H1 (cell line): ENCODE measurements at regions not wholly inside any gene's neighbourhood (a gene's known extent, or its start where the extent isn't known, plus 50 kb on each side); places are given as distances from the start of the nearest gene placed in this dataset.

ENCODE experiments used
- CTCF ChIA-PET: fragments of 300-600 bp; sonication (Branson Sonifier 250); formaldehyde crosslinking; loops from one replicate; lab custom pipeline; 2021; ENCODE audit not compliant: partially characterized antibody; lab: Charles Lee
- POLR2A ChIA-PET: fragments of 300-600 bp; sonication (Branson Sonifier 250); formaldehyde crosslinking; loops from one replicate; lab custom pipeline; 2021; ENCODE audit warnings: inconsistent platforms; ENCODE audit not compliant: partially characterized antibody; lab: Charles Lee
- DNase-seq, 2 experiments: peaks; one replicate each; pipeline versions ENCODE4 v3.0.0 to v3.0.0-alpha.2; 2010 to 2022; ENCODE audit warnings: low spot score in 2 of 2, low read depth in 1 of 2, mixed read lengths in 1 of 2
- FAIRE-seq: peaks from 2 replicates; lab custom pipeline; 2011; peaks lifted over from hg19 to GRCh38; lab: Jason Lieb, UNC
- H2AFZ ChIP-seq: 2 replicates; pipeline ENCODE4 v1.8.1; 2012; ENCODE audit warnings: low read length, inconsistent platforms
- H2AK5ac ChIP-seq: 2 replicates; pipeline ENCODE4 v1.6.1; 2013; ENCODE audit warnings: low read depth, low read length
- H2BK120ac ChIP-seq: replicated peaks from 2 replicates; pipeline ENCODE3; 2013; ENCODE audit warnings: low read depth, low read length, inconsistent platforms
- H2BK12ac ChIP-seq: 2 replicates; pipeline ENCODE4 v1.6.1; 2013; ENCODE audit warnings: low read depth, low read length
- H2BK15ac ChIP-seq: 2 replicates; pipeline ENCODE4 v1.6.1; 2013; ENCODE audit warnings: low read length
- H2BK20ac ChIP-seq: 2 replicates; pipeline ENCODE4 v1.6.1; 2013; ENCODE audit warnings: low read length
- H2BK5ac ChIP-seq: 2 replicates; pipeline ENCODE4 v1.6.1; 2013; ENCODE audit warnings: low read depth, low read length
- H3K14ac ChIP-seq: 2 replicates; pipeline ENCODE4 v1.6.1; 2013; ENCODE audit warnings: inconsistent platforms; ENCODE audit not compliant: insufficient read length
- H3K18ac ChIP-seq: 2 replicates; pipeline ENCODE4 v1.6.1; 2013; ENCODE audit warnings: low read length; ENCODE audit errors: extremely low read depth
- H3K23ac ChIP-seq: 2 replicates; pipeline ENCODE4 v1.6.1; 2013; ENCODE audit warnings: inconsistent platforms; ENCODE audit not compliant: insufficient read length
- H3K23me2 ChIP-seq: 2 replicates; pipeline ENCODE4 v1.6.1; 2013; ENCODE audit warnings: low read depth, low read length
- H3K27ac ChIP-seq: 2 replicates; pipeline ENCODE4 v1.6.1; 2011; ENCODE audit warnings: low read depth, low read length, inconsistent platforms
- H3K27me3 ChIP-seq, 4 experiments: replicated peaks in 1 of 4; 1 replicate in 1 of 4; 2 replicates in 3 of 4; pipeline versions ENCODE4 v1.6.1 to v1.8.1; 2011 to 2013; ENCODE audit warnings: low read length in 3 of 4, mild to moderate bottlenecking in 3 of 4, inconsistent platforms in 2 of 4, mixed read lengths in 2 of 4, moderate library complexity in 1 of 4; ENCODE audit not compliant: control insufficient read depth in 3 of 4, insufficient read depth in 3 of 4; ENCODE audit errors: extremely low read depth in 1 of 4
- H3K36me3 ChIP-seq, 4 experiments: 2 replicates each; pipeline versions ENCODE4 v1.6.1 to v1.8.1; 2011 to 2013; ENCODE audit warnings: mild to moderate bottlenecking in 4 of 4, low read length in 3 of 4, moderate library complexity in 2 of 4, control low read depth in 1 of 4, inconsistent platforms in 1 of 4; ENCODE audit not compliant: insufficient read depth in 4 of 4, control insufficient read depth in 2 of 4
- H3K4ac ChIP-seq: replicated peaks from 2 replicates; pipeline ENCODE3; 2013; ENCODE audit warnings: low read length, low read depth, mixed read lengths, inconsistent platforms; ENCODE audit not compliant: insufficient read length
- H3K4me1 ChIP-seq, 4 experiments: replicated peaks in 1 of 4; 1 replicate in 1 of 4; 2 replicates in 3 of 4; pipeline versions ENCODE4 v1.6.1 to v1.8.1; 2011 to 2013; ENCODE audit warnings: low read length in 3 of 4, inconsistent platforms in 2 of 4, mixed read lengths in 1 of 4; ENCODE audit not compliant: insufficient read depth in 4 of 4, control insufficient read depth in 3 of 4
- H3K4me2 ChIP-seq, 2 experiments: 2 replicates each; pipeline versions ENCODE4 v1.6.1 to v1.8.1; 2011 to 2013; ENCODE audit warnings: low read depth in 2 of 2, low read length in 2 of 2, control low read depth in 1 of 2, inconsistent platforms in 1 of 2, mild to moderate bottlenecking in 1 of 2; ENCODE audit not compliant: insufficient read depth in 1 of 2
- H3K4me3 ChIP-seq, 4 experiments: fragments of 200-600, 300-600 bp in 1 of 4; sonication (generic), shearing (Covaris generic), sonication (Bioruptor Twin) in 1 of 4; 2 replicates each; pipeline versions ENCODE4 v1.5.1 to v1.8.1; 2011 to 2016; ENCODE audit warnings: low read length in 4 of 4, low read depth in 3 of 4, control low read depth in 2 of 4, inconsistent platforms in 2 of 4, mild to moderate bottlenecking in 2 of 4, mixed read lengths in 1 of 4, moderate library complexity in 1 of 4; ENCODE audit not compliant: insufficient read depth in 2 of 4; ENCODE audit errors: extremely low read depth in 1 of 4
- H3K56ac ChIP-seq: replicated peaks from 2 replicates; pipeline ENCODE3; 2013; ENCODE audit warnings: low read depth, mild to moderate bottlenecking, mixed read lengths, low read length, inconsistent platforms; ENCODE audit not compliant: insufficient read length
- H3K79me1 ChIP-seq: 2 replicates; pipeline ENCODE4 v1.6.1; 2013; ENCODE audit warnings: low read depth, low read length, control low read depth
- H3K79me2 ChIP-seq, 2 experiments: 2 replicates each; pipeline versions ENCODE4 v1.6.1 to v1.8.1; 2012 to 2013; ENCODE audit warnings: low read length in 2 of 2, mild to moderate bottlenecking in 2 of 2, inconsistent platforms in 1 of 2; ENCODE audit not compliant: insufficient read depth in 2 of 2, control insufficient read depth in 1 of 2
- H3K9ac ChIP-seq, 4 experiments: replicated peaks in 1 of 4; 1 replicate in 1 of 4; 2 replicates in 3 of 4; pipeline versions ENCODE4 v1.6.1 to v1.8.1; 2011 to 2013; ENCODE audit warnings: low read depth in 3 of 4, low read length in 3 of 4, control low read depth in 2 of 4, mild to moderate bottlenecking in 2 of 4, moderate library complexity in 2 of 4, inconsistent platforms in 1 of 4; ENCODE audit errors: extremely low read depth in 1 of 4
- H3K9me3 ChIP-seq, 2 experiments: 2 replicates each; pipeline versions ENCODE4 v1.6.1 to v1.8.1; 2012 to 2013; ENCODE audit warnings: mild to moderate bottlenecking in 2 of 2, moderate library complexity in 2 of 2, control low read depth in 1 of 2, inconsistent platforms in 1 of 2, low read depth in 1 of 2, low read length in 1 of 2, mixed read lengths in 1 of 2; ENCODE audit not compliant: insufficient read depth in 2 of 2
- H4K20me1 ChIP-seq, 2 experiments: replicated peaks in 1 of 2; 2 replicates each; pipeline versions ENCODE3 to v1.8.1; 2011 to 2013; ENCODE audit warnings: inconsistent platforms in 2 of 2, low read length in 2 of 2, mild to moderate bottlenecking in 1 of 2; ENCODE audit not compliant: insufficient read depth in 2 of 2, control insufficient read depth in 1 of 2
- H4K5ac ChIP-seq: 2 replicates; pipeline ENCODE4 v1.6.1; 2013; ENCODE audit warnings: low read length, low read depth, mixed read lengths, inconsistent platforms; ENCODE audit not compliant: insufficient read length
- H4K8ac ChIP-seq: 2 replicates; pipeline ENCODE4 v1.8.0; 2013; ENCODE audit warnings: mild to moderate bottlenecking, moderate library complexity, low read length, inconsistent platforms; ENCODE audit not compliant: insufficient read depth; ENCODE audit errors: extremely low read depth
- H4K91ac ChIP-seq: replicated peaks from 2 replicates; pipeline ENCODE3; 2013; ENCODE audit warnings: low read length, mixed read lengths, inconsistent platforms; ENCODE audit not compliant: insufficient read length
- CHD1 ChIP-seq: IDR thresholded peaks from 2 replicates; pipeline ENCODE4 v1.6.1; 2012; ENCODE audit warnings: low read depth, low read length, improper control_type of control experiment
- POU5F1 ChIP-seq: IDR thresholded peaks from 2 replicates; pipeline ENCODE4 v1.6.1; 2011; ENCODE audit warnings: low read depth, mild to moderate bottlenecking, low read length, moderate library complexity
- RFX5 ChIP-seq: IDR thresholded peaks from 2 replicates; pipeline ENCODE4 v1.6.1; 2011; ENCODE audit warnings: low read depth, low read length, improper control_type of control experiment, borderline replicate concordance
- SAP30 ChIP-seq: fragments of 300-600 bp; sonication (generic); IDR thresholded peaks from 2 replicates; pipeline ENCODE4 v1.7.1; 2012; ENCODE audit warnings: low read length, moderate library complexity, mild to moderate bottlenecking, inconsistent platforms; ENCODE audit not compliant: insufficient read depth, insufficient replicate concordance
- SP1 ChIP-seq: IDR thresholded peaks from 2 replicates; pipeline ENCODE4 v1.6.1; 2011; ENCODE audit warnings: low read depth, low read length
- WGBS, 2 experiments: shearing (Covaris generic) in 1 of 2; methylation state at CpG; one replicate each; pipeline versions ENCODE4 v1.1.6 to v1.1.7; 2013 to 2015; ENCODE audit warnings: low lambda C conversion rate in 2 of 2, mixed read lengths in 2 of 2, inconsistent platforms in 1 of 2, low coverage in 1 of 2, missing lambda C conversion rate in 1 of 2; ENCODE audit not compliant: insufficient replicate concordance in 2 of 2, insufficient coverage in 1 of 2, insufficient read length in 1 of 2; ENCODE audit errors: extremely low coverage in 1 of 2, missing lambda C conversion rate in 1 of 2; 5-methylcytosine and 5-hydroxymethylcytosine counted together
- TF ChIP-seq, protein P1 (sequence below): IDR thresholded peaks from 2 replicates; pipeline ENCODE4 v1.6.1; 2012; ENCODE audit warnings: low read length, inconsistent platforms

DNA sequence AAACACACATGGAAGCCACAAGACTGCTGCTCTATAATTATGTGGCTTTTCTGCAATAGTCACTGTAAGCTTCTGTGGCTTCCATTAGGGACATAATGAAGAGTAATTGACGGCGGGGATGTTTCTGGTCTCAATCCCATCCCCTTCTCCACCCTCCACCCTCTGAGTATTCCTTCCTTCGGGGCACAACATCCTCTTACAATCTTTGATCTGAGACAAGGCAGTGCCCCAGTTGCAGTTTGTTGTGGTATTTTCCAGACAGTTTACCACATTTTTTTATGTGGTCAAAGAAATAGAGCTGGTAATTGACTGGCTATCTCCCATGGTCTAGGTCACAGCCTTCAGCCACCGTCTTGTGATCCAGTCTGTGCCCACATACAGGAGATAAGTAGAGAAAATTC lies 277.7 kb downstream of the NR2F1-AS1 start:
- Histone ChIP-seq H2BK5ac (no peak overlapping the region), H4K8ac (no peak overlapping the region), H3K23ac (no peak overlapping the region), H3K79me1 (no peaks in the 10 kb centered on the region), H2BK20ac (no peak overlapping the region), H3K14ac (no peak overlapping the region), H4K91ac (no peak overlapping the region), H3K79me2 (no peaks in the 10 kb centered on the region), H3K36me3 (no peaks in the 10 kb centered on the region), H3K9ac (no peak overlapping the region), H3K4me3 (no peak overlapping the region), H3K18ac (no peak overlapping the region), H3K4me2 (no peak overlapping the region), H3K27me3 (no peaks in the 10 kb centered on the region), H3K9me3 (no peaks in the 10 kb centered on the region), H2AK5ac (no peak overlapping the region), H2AFZ (no peak overlapping the region), H3K23me2 (no peaks in the 10 kb centered on the region; the same call in 1 of the 2 replicates), H2BK12ac (no peak overlapping the region; the same call in 1 of the 2 replicates), H4K5ac (no peak overlapping the region), H3K27ac (no peak overlapping the region), H2BK120ac (no peak overlapping the region), H4K20me1 (no peaks in the 10 kb centered on the region), H3K4me1 (peaks cover 0 to 15% (median 10%) of the 10 kb centered on the region in 4 experiments; a peak in 5 of 7 replicates), H3K56ac (no peak overlapping the region), H3K4ac (no peak overlapping the region), H2BK15ac (no peak overlapping the region)
- FAIRE-seq (no peak), DNase-seq (no peak)
- TF ChIP-seq, protein P1, sequence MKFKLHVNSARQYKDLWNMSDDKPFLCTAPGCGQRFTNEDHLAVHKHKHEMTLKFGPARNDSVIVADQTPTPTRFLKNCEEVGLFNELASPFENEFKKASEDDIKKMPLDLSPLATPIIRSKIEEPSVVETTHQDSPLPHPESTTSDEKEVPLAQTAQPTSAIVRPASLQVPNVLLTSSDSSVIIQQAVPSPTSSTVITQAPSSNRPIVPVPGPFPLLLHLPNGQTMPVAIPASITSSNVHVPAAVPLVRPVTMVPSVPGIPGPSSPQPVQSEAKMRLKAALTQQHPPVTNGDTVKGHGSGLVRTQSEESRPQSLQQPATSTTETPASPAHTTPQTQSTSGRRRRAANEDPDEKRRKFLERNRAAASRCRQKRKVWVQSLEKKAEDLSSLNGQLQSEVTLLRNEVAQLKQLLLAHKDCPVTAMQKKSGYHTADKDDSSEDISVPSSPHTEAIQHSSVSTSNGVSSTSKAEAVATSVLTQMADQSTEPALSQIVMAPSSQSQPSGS: no peak
- TF ChIP-seq CHD1 (no peak), SP1 (no peak), POU5F1 (no peak), RFX5 (no peak), SAP30 (no peak)
- POLR2A ChIA-PET: no interaction called here
- CTCF ChIA-PET: no interaction called here
- 84% methylated on average over 4 of the region's 4 CpGs; no CpG with 5 or more reads in 1 of the 2 experiments for WGBS, 2 experiments
